ENCODE measurements at regions not wholly inside any gene's neighbourhood (a gene's known extent, or its start where the extent isn't known, plus 50 kb on each side); places are given as distances from the start of the nearest gene placed in this dataset. TPM values are rescaled to one million over a fixed set of nuclear protein-coding genes. Genes with fewer than 3 reads are reported as not detected.
"Not testable (repeated sequence)": the region's sequence is repeated elsewhere in the genome, so short reads cannot be mapped to it uniquely, and the experiment has no call there.

GRCh38 chrX:87160435-87161010 lies 357.1 kb upstream of the KLHL4 start:
- ChIA-PET CTCF (no interaction called here), POLR2A (no interaction called here)
- Histone ChIP-seq H3K9me3 (ENCODE audit: control insufficient read depth, insufficient read depth, low read length) (peaks cover 2% of the 10 kb centered on the region; the same call in 1 of the 2 replicates), H3K27ac (ENCODE audit: low read depth, low read length) (no peak overlapping the region), H3K27me3 (ENCODE audit: control insufficient read depth, insufficient read depth, low read length) (no peaks in the 10 kb centered on the region), H3K4me3 (ENCODE audit: low read depth, low read length) (no peak overlapping the region)
- no peak for DNase-seq (ENCODE audit: low read depth, low spot score)
- no peak for TF ChIP-seq CTCF (IDR thresholded peaks at IDR 0.05; ENCODE audit: low read depth, low read length)

GRCh38 chrX:87167841-87168240 lies 349.8 kb upstream of the KLHL4 start:
- no peaks in the 10 kb centered on the region for H3K27me3 ChIP-seq (ENCODE audit: control insufficient read depth, insufficient read depth, low read length)
- ChIA-PET CTCF (no interaction called here), POLR2A (no interaction called here)
- no peak for DNase-seq (ENCODE audit: low read depth, low spot score)
- TF ChIP-seq CTCF (IDR thresholded peaks at IDR 0.05; ENCODE audit: low read depth, low read length), result no peak
- H3K4me3 ChIP-seq (ENCODE audit: low read depth, low read length), result no peak overlapping the region
- H3K27ac ChIP-seq (ENCODE audit: low read depth, low read length), result no peak overlapping the region
- no peaks in the 10 kb centered on the region for H3K9me3 ChIP-seq (ENCODE audit: control insufficient read depth, insufficient read depth, low read length)

GRCh38 chrX:87178009-87178408 lies 339.6 kb upstream of the KLHL4 start:
- CTCF ChIA-PET; H3K9me3 ChIP-seq (ENCODE audit: control insufficient read depth, insufficient read depth, low read length); H3K27me3 ChIP-seq (ENCODE audit: control insufficient read depth, insufficient read depth, low read length); DNase-seq (ENCODE audit: low read depth, low spot score); H3K27ac ChIP-seq (ENCODE audit: low read depth, low read length); POLR2A ChIA-PET; H3K4me3 ChIP-seq (ENCODE audit: low read depth, low read length): not testable (repeated sequence)

Small RNAs in the stretch of these regions (small RNA-seq; reads per million reads assigned to genes)
- gene RF00279 (ENCODE audit: insufficient read length, low read depth) (not detected), gene Z82210.1 (ENCODE audit: insufficient read length, low read depth) (not detected)

Data from AG04450 (cell line).